GM23338 (cell line): ENCODE measurements at regions not wholly inside any gene's neighbourhood (a gene's known extent, or its start where the extent isn't known, plus 50 kb on each side); places are given as distances from the start of the nearest gene placed in this dataset.

ENCODE experiments used
- CREB1 ChIP-seq: fragments of 250-450 bp; sonication (Bioruptor Pico); IDR thresholded peaks from 2 replicates; pipeline ENCODE4 v1.5.0; 2020; ENCODE audit warnings: low read depth, mild to moderate bottlenecking, moderate library complexity
- CTCF ChIP-seq, 2 experiments: fragments of 200-600 bp in 1 of 2; sonication (generic) in 1 of 2; conservative IDR thresholded peaks; 2 replicates each; pipeline versions ENCODE4 v1.5.1 to v1.6.1; 2016 to 2017; ENCODE audit warnings: antibody characterized with exemption in 2 of 2, low read depth in 2 of 2, mild to moderate bottlenecking in 2 of 2, moderate library complexity in 1 of 2
- EZH2 ChIP-seq: fragments of 200-600 bp; sonication (generic); IDR thresholded peaks from one replicate; pipeline ENCODE4 v1.8.0; 2017; ENCODE audit warnings: antibody characterized with exemption, mild to moderate bottlenecking, low read depth; ENCODE audit not compliant: unreplicated experiment
- EZH2phosphoT487 ChIP-seq: fragments of 200-600 bp; sonication (generic); IDR thresholded peaks from one replicate; pipeline ENCODE4 v1.8.1; 2018; ENCODE audit warnings: antibody characterized with exemption; ENCODE audit not compliant: unreplicated experiment
- JUNB ChIP-seq: IDR thresholded peaks from one replicate; pipeline ENCODE4 v1.6.1; 2016; ENCODE audit warnings: antibody characterized with exemption; ENCODE audit not compliant: unreplicated experiment
- POLR2AphosphoS5 ChIP-seq: IDR thresholded peaks from 2 replicates; pipeline ENCODE4 v1.6.1; 2016; ENCODE audit warnings: antibody characterized with exemption, low read depth
- REST ChIP-seq: IDR thresholded peaks from one replicate; pipeline ENCODE4 v1.6.1; 2018; ENCODE audit warnings: antibody characterized with exemption; ENCODE audit not compliant: unreplicated experiment
- ZNF114 ChIP-seq: fragments of 250-450 bp; sonication (Bioruptor Pico); IDR thresholded peaks from 2 replicates; pipeline ENCODE4 v1.5.0; 2020; ENCODE audit warnings: mild to moderate bottlenecking, moderate library complexity
- TF ChIP-seq, protein P1 (sequence below): IDR thresholded peaks from 2 replicates; pipeline ENCODE4 v1.6.1; 2016; ENCODE audit warnings: antibody characterized with exemption

DNA sequence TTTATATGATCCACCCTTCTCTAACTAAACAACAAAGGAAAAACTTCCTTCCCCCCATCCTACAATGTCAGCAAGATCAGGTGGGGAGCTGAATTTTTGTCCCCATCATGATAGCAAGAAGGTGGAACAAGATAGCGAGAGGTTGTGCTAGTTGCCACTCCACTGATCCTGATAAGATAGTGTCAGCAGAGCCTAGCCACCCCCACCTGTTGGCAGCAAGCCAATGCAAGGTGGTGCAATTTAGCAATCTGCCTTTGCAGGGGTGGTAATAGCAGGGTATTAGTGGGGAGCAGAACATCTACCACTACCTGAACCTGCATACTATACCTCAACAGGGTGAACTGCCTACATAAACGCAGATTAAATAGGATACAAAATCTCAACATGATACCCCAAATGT, 80.2 kb upstream of the MAMLD1 start:
- no peak for TF ChIP-seq CTCF (conservative IDR thresholded peaks at IDR 0.05; ENCODE audit: low read depth in 2 of 2)
- TF ChIP-seq POLR2AphosphoS5, result no peak
- TF ChIP-seq REST, result no peak
- no peak for TF ChIP-seq EZH2
- no peak for TF ChIP-seq JUNB
- no peak for TF ChIP-seq CREB1 (CRISPR knock-in tag)
- no peak for TF ChIP-seq ZNF114 (CRISPR knock-in tag)
- TF ChIP-seq EZH2phosphoT487, result no peak
- TF ChIP-seq, protein P1, sequence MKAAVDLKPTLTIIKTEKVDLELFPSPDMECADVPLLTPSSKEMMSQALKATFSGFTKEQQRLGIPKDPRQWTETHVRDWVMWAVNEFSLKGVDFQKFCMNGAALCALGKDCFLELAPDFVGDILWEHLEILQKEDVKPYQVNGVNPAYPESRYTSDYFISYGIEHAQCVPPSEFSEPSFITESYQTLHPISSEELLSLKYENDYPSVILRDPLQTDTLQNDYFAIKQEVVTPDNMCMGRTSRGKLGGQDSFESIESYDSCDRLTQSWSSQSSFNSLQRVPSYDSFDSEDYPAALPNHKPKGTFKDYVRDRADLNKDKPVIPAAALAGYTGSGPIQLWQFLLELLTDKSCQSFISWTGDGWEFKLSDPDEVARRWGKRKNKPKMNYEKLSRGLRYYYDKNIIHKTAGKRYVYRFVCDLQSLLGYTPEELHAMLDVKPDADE, result no peak
